Cardiac fibroblast (primary cell): ENCODE measurements at regions not wholly inside any gene's neighbourhood (a gene's known extent, or its start where the extent isn't known, plus 50 kb on each side); places are given as distances from the start of the nearest gene placed in this dataset.

Experiments used
- DNase-seq, 2 donors: peaks; one replicate each; pipeline versions ENCODE4 v3.0.0 to v3.0.0-alpha.2; 2010; ENCODE audit warnings: low read depth in 2 of 2
- H3K4me3 ChIP-seq, 2 donors: replicated peaks in 1 of 2; 1 replicate in 1 of 2; 2 replicates in 1 of 2; pipeline ENCODE4 v1.5.1; 2011; ENCODE audit warnings: low read depth in 2 of 2, low read length in 2 of 2, mild to moderate bottlenecking in 2 of 2, moderate library complexity in 1 of 2
- CTCF ChIP-seq: IDR thresholded peaks from one replicate; pipeline ENCODE4 v1.5.1; 2011; ENCODE audit warnings: low read depth, mild to moderate bottlenecking, low read length, inconsistent platforms

GRCh38 chr11:69910519-69911309 lies 91.5 kb upstream of the FGF3 start:
- no peak for TF ChIP-seq CTCF
- H3K4me3 ChIP-seq: no peak overlapping the region
- DNase-seq: no peak

GRCh38 chr11:69911310-69912160 lies 92.3 kb upstream of the FGF3 start:
- TF ChIP-seq CTCF: no peak
- no peak overlapping the region for H3K4me3 ChIP-seq
- no peak for DNase-seq

GRCh38 chr11:69912161-69912910 lies 93.1 kb upstream of the FGF3 start:
- no peak for TF ChIP-seq CTCF
- DNase-seq: no peak
- no peak overlapping the region for H3K4me3 ChIP-seq

- no peak for DNase-seq
- no peak overlapping the region for H3K4me3 ChIP-seq
- TF ChIP-seq CTCF: no peak
Measured at GRCh38 chr11:69912911-69913451, 93.8 kb upstream of the FGF3 start.

- no peak overlapping the region for H3K4me3 ChIP-seq
- no peak for DNase-seq
- TF ChIP-seq CTCF: no peak
Measured at GRCh38 chr11:69913591-69914285, 94.5 kb upstream of the FGF3 start.
